WTC11 (cell line): ENCODE measurements at regions not wholly inside any gene's neighbourhood (a gene's known extent, or its start where the extent isn't known, plus 50 kb on each side); places are given as distances from the start of the nearest gene placed in this dataset.

Experiments
- ATAC-seq: fragments of 200-7000 bp; cut with Tn5 transposase; 2 replicates; pipeline ENCODE4 v1.10.0; 2021; ENCODE audit warnings: mild to moderate bottlenecking, moderate library complexity
- CTCF ChIA-PET: fragments of 300-600 bp; sonication (Branson Sonifier 250); formaldehyde crosslinking; loops from one replicate; lab custom pipeline; 2021; ENCODE audit warnings: antibody characterized with exemption; lab: Charles Lee
- POLR2A ChIA-PET: fragments of 350-600 bp; sonication (Branson Sonifier 250); formaldehyde crosslinking; loops from one replicate; lab custom pipeline; 2021; ENCODE audit warnings: antibody characterized with exemption; lab: Charles Lee
- DNase-seq: peaks from one replicate; pipeline ENCODE4 v3.0.0; 2021; ENCODE audit warnings: low spot score
- H3K27ac Mint-ChIP-seq: 2 replicates; pipeline ENCODE4 v1.8.0; 2021; ENCODE audit warnings: mixed read lengths
- H3K27me3 Mint-ChIP-seq: 2 replicates; pipeline ENCODE4 v1.8.0; 2021; ENCODE audit warnings: low read depth, mild to moderate bottlenecking, moderate library complexity, mixed read lengths
- H3K36me3 Mint-ChIP-seq: 2 replicates; pipeline ENCODE4 v1.8.0; 2021; ENCODE audit warnings: mixed read lengths
- H3K4me1 Mint-ChIP-seq: 2 replicates; pipeline ENCODE4 v1.8.0; 2022; ENCODE audit warnings: mixed read lengths
- H3K4me3 Mint-ChIP-seq: 2 replicates; pipeline ENCODE4 v1.8.0; 2021; ENCODE audit warnings: mild to moderate bottlenecking, moderate library complexity, mixed read lengths
- H3K9me3 Mint-ChIP-seq: 2 replicates; pipeline ENCODE4 v1.8.0; 2021; ENCODE audit warnings: mixed read lengths
- AFF4 ChIP-seq: sonication (generic); formaldehyde crosslinking; IDR thresholded peaks from 2 replicates; pipeline ENCODE4 v1.8.1; 2023; ENCODE audit warnings: mild to moderate bottlenecking, missing genetic modification reagents, borderline replicate concordance
- ATF3 ChIP-seq: sonication (generic); formaldehyde crosslinking; conservative IDR thresholded peaks from 2 replicates; pipeline ENCODE4 v1.8.1; 2022; ENCODE audit warnings: mild to moderate bottlenecking, missing genetic modification reagents
- E2F1 ChIP-seq: sonication (generic); formaldehyde crosslinking; IDR thresholded peaks from 2 replicates; pipeline ENCODE4 v1.8.0; 2022; ENCODE audit warnings: mild to moderate bottlenecking, missing genetic modification reagents
- E2F4 ChIP-seq: sonication (generic); formaldehyde crosslinking; IDR thresholded peaks from 2 replicates; pipeline ENCODE4 v1.8.1; 2022; ENCODE audit warnings: low read depth, mild to moderate bottlenecking, moderate library complexity, missing genetic modification reagents, borderline replicate concordance
- ELF4 ChIP-seq: sonication (generic); formaldehyde crosslinking; IDR thresholded peaks from 2 replicates; pipeline ENCODE4 v1.8.1; 2022; ENCODE audit warnings: low read depth, mild to moderate bottlenecking, moderate library complexity, missing genetic modification reagents
- HMGA2 ChIP-seq: fragments of 250-450 bp; sonication (Bioruptor Pico); IDR thresholded peaks from 2 replicates; pipeline ENCODE4 v1.4.0; 2021; ENCODE audit warnings: mild to moderate bottlenecking, moderate library complexity
- HMGXB4 ChIP-seq: sonication (generic); formaldehyde crosslinking; IDR thresholded peaks from 2 replicates; pipeline ENCODE4 v1.8.1; 2023; ENCODE audit warnings: mild to moderate bottlenecking, moderate library complexity, missing genetic modification reagents
- NR1H2 ChIP-seq: sonication (generic); formaldehyde crosslinking; IDR thresholded peaks from 2 replicates; pipeline ENCODE4 v1.9.0; 2021; ENCODE audit warnings: mild to moderate bottlenecking, moderate library complexity, missing genetic modification reagents
- NR2C2 ChIP-seq: sonication (generic); formaldehyde crosslinking; IDR thresholded peaks from 2 replicates; pipeline ENCODE4 v1.8.0; 2022; ENCODE audit warnings: mild to moderate bottlenecking, missing genetic modification reagents
- USF1 ChIP-seq: sonication (generic); formaldehyde crosslinking; IDR thresholded peaks from 2 replicates; pipeline ENCODE4 v1.8.0; 2022; ENCODE audit warnings: mild to moderate bottlenecking, missing genetic modification reagents
- ZNF317 ChIP-seq: sonication (generic); formaldehyde crosslinking; IDR thresholded peaks from 2 replicates; pipeline ENCODE4 v1.8.1; 2023; ENCODE audit warnings: low read depth, mild to moderate bottlenecking, moderate library complexity, missing genetic modification reagents, borderline replicate concordance
- TF ChIP-seq, protein P1 (sequence below): fragments of 250-450 bp; sonication (Bioruptor Pico); conservative IDR thresholded peaks from 2 replicates; pipeline ENCODE4 v1.9.0; 2021; ENCODE audit warnings: mild to moderate bottlenecking

GRCh38 chr6:2496291-2496690, 250.9 kb upstream of the GMDS start:
- Mint-ChIP-seq H3K4me1 (no peaks in the 10 kb centered on the region), H3K9me3 (0 out of 2 replicates have a peak, but pooled peaks cover 5% of the 10 kb centered on the region), H3K27ac (no peak overlapping the region), H3K36me3 (no peaks in the 10 kb centered on the region), H3K4me3 (no peak overlapping the region), H3K27me3 (0 out of 2 replicates have a peak, but pooled peaks cover 4% of the 10 kb centered on the region)
- POLR2A ChIA-PET: no interaction called here
- DNase-seq (no peak), ATAC-seq (no peak)
- TF ChIP-seq E2F4 (CRISPR knock-in tag): no peak
- no peak for TF ChIP-seq HMGXB4 (CRISPR knock-in tag)
- no peak for TF ChIP-seq E2F1
- TF ChIP-seq NR1H2: no peak
- TF ChIP-seq AFF4: no peak
- TF ChIP-seq ELF4 (CRISPR knock-in tag): no peak
- TF ChIP-seq HMGA2 (CRISPR knock-in tag): no peak
- TF ChIP-seq ATF3: no peak
- TF ChIP-seq NR2C2: no peak
- TF ChIP-seq ZNF317 (CRISPR knock-in tag): no peak
- CTCF ChIA-PET: no interaction called here

- TF ChIP-seq, protein P1, sequence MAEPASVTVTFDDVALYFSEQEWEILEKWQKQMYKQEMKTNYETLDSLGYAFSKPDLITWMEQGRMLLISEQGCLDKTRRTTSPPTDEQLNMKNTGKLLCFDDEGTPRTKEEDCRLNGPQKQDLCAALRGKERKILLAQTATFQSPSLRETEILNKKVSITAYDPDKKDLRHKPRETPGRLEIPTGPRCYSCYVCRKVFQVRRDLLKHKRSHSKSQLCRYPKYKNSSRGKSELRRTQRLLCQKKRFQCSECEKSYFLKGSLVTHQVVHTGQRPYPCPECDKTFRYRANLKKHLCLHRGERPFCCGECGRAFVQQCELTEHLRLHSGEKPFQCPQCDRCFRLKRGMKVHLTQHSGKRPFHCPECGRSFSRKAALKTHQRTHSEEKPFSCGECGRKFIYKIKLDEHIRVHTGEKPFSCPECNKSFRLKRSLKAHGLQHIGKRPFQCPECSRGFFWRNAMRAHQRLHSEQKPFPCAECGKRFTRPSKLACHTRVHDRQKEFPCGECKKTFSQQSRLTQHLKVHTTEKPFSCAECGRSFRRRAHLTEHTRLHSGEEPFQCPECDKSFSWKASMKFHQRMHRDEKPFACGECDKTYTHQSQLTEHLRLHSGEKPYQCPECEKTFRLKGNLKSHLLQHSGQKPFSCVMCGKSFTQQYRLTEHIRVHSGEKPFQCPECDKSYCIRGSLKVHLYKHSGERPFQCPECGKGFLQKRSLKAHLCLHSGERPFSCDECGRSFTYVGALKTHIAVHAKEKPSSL (CRISPR knock-in tag): no peak
- no peak for TF ChIP-seq USF1 (CRISPR knock-in tag)
- Mint-ChIP-seq H3K9me3 (0 out of 2 replicates have a peak, but pooled peaks cover 5% of the 10 kb centered on the region), H3K27ac (no peak overlapping the region), H3K36me3 (no peaks in the 10 kb centered on the region; the same call in 1 of the 2 replicates), H3K27me3 (0 out of 2 replicates have a peak, but pooled peaks cover 2% of the 10 kb centered on the region), H3K4me1 (peaks cover 16% of the 10 kb centered on the region), H3K4me3 (no peak overlapping the region)
- CTCF ChIA-PET: interaction anchor here (1.0 to 1.5 kb wide), 2 partner anchors 13 to 897 kb away, joined by 3 to 4 read pairs; no protein-coding TSS in a partner anchor
- DNase-seq: no peak
- no peak for ATAC-seq
- POLR2A ChIA-PET: interaction anchor here (0.7 kb wide), 1 partner anchor 174 kb away, joined by 5 read pairs; no protein-coding TSS in a partner anchor
These were observed 247.5 kb upstream of the GMDS start for GRCh38 chr6:2492686-2493523.
